Right lobe of liver (tissue), 4 donors: ENCODE measurements at regions not wholly inside any gene's neighbourhood (a gene's known extent, or its start where the extent isn't known, plus 50 kb on each side); places are given as distances from the start of the nearest gene placed in this dataset.
"Not testable (repeated sequence)": the region's sequence is repeated elsewhere in the genome, so short reads cannot be mapped to it uniquely, and the experiment has no call there.

ENCODE experiments used
- POLR2A ChIP-seq: fragments of 450-650 bp; IDR thresholded peaks from one replicate; pipeline ENCODE4 v1.6.1; 2017; ENCODE audit warnings: antibody characterized with exemption, mild to moderate bottlenecking
- TF ChIP-seq, protein P1 (sequence below), 4 donors: fragments of 200-600 bp in 3 of 4; fragments of 450-650 bp in 1 of 4; IDR thresholded peaks; one replicate each; pipeline versions ENCODE4 v1.5.1 to v1.8.0; 2016 to 2022; ENCODE audit warnings: antibody characterized with exemption in 4 of 4, mild to moderate bottlenecking in 2 of 4
- donor health status: DM: no; HTN: no; CAD: no.
- donor health status: DM: no; HTN: no; CAD: no.
- donor health status: DM: no; HTN: yes; CAD: no.

DNA sequence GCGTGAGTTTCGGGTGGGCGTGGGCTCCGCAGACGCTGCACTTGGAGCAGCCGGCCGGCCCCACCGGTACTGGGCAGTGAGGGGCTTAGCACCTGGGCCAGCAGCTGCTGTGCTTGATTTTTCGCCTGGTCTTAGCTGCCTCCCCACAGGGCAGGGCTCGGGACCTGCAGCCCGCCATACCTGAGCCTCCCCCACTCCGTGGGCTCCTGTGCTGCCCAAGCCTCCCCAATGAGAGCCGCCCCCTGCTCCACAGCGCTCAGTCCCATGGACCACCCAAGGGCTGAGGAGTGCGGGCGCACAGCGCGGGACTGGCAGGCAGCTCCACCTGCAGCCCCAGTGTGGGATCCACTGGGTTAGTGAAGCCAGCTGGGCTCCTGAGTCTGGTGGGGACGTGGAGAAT is 546.7 kb upstream of the ROBO1 start:
- TF ChIP-seq, protein P1, sequence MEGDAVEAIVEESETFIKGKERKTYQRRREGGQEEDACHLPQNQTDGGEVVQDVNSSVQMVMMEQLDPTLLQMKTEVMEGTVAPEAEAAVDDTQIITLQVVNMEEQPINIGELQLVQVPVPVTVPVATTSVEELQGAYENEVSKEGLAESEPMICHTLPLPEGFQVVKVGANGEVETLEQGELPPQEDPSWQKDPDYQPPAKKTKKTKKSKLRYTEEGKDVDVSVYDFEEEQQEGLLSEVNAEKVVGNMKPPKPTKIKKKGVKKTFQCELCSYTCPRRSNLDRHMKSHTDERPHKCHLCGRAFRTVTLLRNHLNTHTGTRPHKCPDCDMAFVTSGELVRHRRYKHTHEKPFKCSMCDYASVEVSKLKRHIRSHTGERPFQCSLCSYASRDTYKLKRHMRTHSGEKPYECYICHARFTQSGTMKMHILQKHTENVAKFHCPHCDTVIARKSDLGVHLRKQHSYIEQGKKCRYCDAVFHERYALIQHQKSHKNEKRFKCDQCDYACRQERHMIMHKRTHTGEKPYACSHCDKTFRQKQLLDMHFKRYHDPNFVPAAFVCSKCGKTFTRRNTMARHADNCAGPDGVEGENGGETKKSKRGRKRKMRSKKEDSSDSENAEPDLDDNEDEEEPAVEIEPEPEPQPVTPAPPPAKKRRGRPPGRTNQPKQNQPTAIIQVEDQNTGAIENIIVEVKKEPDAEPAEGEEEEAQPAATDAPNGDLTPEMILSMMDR (IDR thresholded peaks at IDR 0.05), result not testable (repeated sequence)
- TF ChIP-seq POLR2A, result not testable (repeated sequence)
